T-helper 17 cell (primary cell): ENCODE measurements at regions not wholly inside any gene's neighbourhood (a gene's known extent, or its start where the extent isn't known, plus 50 kb on each side); places are given as distances from the start of the nearest gene placed in this dataset.

Source experiments
- ATAC-seq: fragments of 150-1000 bp; cut with Tn5 transposase; 2 replicates; pipeline ENCODE4 v1.10.0; 2021; ENCODE audit warnings: mild to moderate bottlenecking, moderate library complexity
- DNase-seq, 3 donors: peaks; one replicate each; pipeline versions ENCODE4 v3.0.0 to v3.0.0-alpha.2; 2020 to 2021
- H3K9me3 ChIP-seq: one replicate; pipeline ENCODE4 v1.7.0; 2013; ENCODE audit warnings: low read length, mild to moderate bottlenecking; ENCODE audit not compliant: control insufficient read depth, poor library complexity, severe bottlenecking
- H3K27ac Mint-ChIP-seq: one replicate; pipeline ENCODE4 v1.8.0; 2022; ENCODE audit warnings: mild to moderate bottlenecking, moderate library complexity, mixed read lengths
- H3K27me3 Mint-ChIP-seq: one replicate; pipeline ENCODE4 v1.8.0; 2022; ENCODE audit warnings: mixed read lengths
- H3K36me3 Mint-ChIP-seq: one replicate; pipeline ENCODE4 v1.8.0; 2022; ENCODE audit warnings: low read depth, mixed read lengths
- H3K4me1 Mint-ChIP-seq: one replicate; pipeline ENCODE4 v1.8.0; 2022; ENCODE audit warnings: mild to moderate bottlenecking, mixed read lengths
- H3K4me3 Mint-ChIP-seq: one replicate; pipeline ENCODE4 v1.8.0; 2022; ENCODE audit warnings: mild to moderate bottlenecking, moderate library complexity, mixed read lengths

- DNase-seq (no peak), ATAC-seq (no peak)
- H3K4me1 Mint-ChIP-seq = no peaks in the 10 kb centered on the region
- no peaks in the 10 kb centered on the region for H3K9me3 ChIP-seq
- no peak overlapping the region for H3K27ac Mint-ChIP-seq
- H3K36me3 Mint-ChIP-seq = no peaks in the 10 kb centered on the region
- H3K4me3 Mint-ChIP-seq = no peak overlapping the region
- no peaks in the 10 kb centered on the region for H3K27me3 Mint-ChIP-seq
These were observed 355.7 kb upstream of the CDH8 start for GRCh38 chr16:62391940-62392339.

DNA sequence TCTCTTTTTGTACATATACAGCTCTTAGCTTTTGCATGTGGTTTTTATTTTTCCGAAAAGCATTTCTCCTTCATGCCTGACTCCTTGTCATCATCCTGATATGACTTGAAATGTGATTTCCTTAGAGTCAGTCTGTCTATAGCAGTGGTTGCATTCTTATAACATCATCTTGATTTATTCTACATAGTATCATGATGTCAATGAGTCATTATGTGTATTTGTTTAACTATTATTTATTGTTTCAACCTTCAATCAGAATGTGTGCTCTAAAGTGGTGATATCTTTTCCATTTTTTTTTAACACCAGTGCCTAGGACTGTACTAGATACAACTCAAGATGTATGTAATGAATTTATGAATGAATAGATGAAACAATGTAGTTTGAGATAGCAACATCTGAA is 354.9 kb upstream of the CDH8 start:
- DNase-seq (no peak), ATAC-seq (no peak)
- Mint-ChIP-seq H3K36me3 (no peaks in the 10 kb centered on the region), H3K4me1 (no peaks in the 10 kb centered on the region), H3K27me3 (no peaks in the 10 kb centered on the region), H3K4me3 (no peak overlapping the region), H3K27ac (no peak overlapping the region)
- no peaks in the 10 kb centered on the region for H3K9me3 ChIP-seq

- Mint-ChIP-seq H3K4me3 (no peak overlapping the region), H3K27ac (no peak overlapping the region), H3K4me1 (no peaks in the 10 kb centered on the region), H3K27me3 (no peaks in the 10 kb centered on the region), H3K36me3 (no peaks in the 10 kb centered on the region)
- ATAC-seq (no peak), DNase-seq (no peak)
- no peaks in the 10 kb centered on the region for H3K9me3 ChIP-seq
These were observed 354.0 kb upstream of the CDH8 start for GRCh38 chr16:62390214-62390613.

DNA sequence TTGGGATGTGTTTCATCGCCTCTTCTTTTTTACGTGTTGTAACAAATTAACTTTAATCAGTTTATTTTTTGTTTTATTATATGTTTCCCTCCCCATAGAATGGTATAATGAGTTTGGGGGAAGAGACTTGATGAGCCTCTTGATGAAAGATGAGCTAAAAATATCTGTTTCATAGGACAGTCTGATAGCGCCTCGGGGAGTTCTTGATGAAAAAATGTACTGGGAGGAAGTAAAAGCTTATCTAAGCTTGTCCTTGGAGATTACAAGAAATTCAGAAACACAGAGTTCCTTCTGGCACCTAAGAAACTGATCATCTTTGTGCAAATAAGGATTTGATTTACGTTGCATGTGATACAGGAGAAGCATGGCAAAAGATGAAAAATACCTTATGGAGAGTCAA is 350.2 kb upstream of the CDH8 start:
- H3K9me3 ChIP-seq = no peaks in the 10 kb centered on the region
- Mint-ChIP-seq H3K4me1 (no peaks in the 10 kb centered on the region), H3K27ac (no peak overlapping the region), H3K36me3 (no peaks in the 10 kb centered on the region), H3K27me3 (no peaks in the 10 kb centered on the region), H3K4me3 (no peak overlapping the region)
- no peak for DNase-seq
- ATAC-seq = no peak

DNA sequence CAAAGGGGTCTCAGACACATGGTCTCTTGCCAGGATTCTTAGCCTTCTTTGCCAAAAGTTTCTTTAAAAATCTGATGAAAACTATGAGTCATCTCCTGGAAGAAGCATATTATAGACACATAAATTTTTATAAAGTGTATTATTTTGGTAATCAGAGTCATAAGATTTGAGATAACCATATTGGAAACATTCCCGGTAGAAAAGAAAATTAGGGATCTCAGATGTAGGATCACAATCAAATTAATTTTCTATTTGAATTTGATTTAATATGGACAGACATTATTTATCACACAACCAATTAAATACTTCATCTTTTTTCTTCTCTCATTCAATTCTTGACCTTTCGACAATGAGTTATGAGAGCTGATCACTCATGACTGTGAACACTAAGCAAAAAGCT is 347.7 kb upstream of the CDH8 start:
- no peaks in the 10 kb centered on the region for H3K4me1 Mint-ChIP-seq
- no peak overlapping the region for H3K4me3 Mint-ChIP-seq
- no peaks in the 10 kb centered on the region for H3K9me3 ChIP-seq
- ATAC-seq = no peak
- H3K27me3 Mint-ChIP-seq = no peaks in the 10 kb centered on the region
- H3K27ac Mint-ChIP-seq = no peak overlapping the region
- DNase-seq = no peak
- no peaks in the 10 kb centered on the region for H3K36me3 Mint-ChIP-seq

DNA sequence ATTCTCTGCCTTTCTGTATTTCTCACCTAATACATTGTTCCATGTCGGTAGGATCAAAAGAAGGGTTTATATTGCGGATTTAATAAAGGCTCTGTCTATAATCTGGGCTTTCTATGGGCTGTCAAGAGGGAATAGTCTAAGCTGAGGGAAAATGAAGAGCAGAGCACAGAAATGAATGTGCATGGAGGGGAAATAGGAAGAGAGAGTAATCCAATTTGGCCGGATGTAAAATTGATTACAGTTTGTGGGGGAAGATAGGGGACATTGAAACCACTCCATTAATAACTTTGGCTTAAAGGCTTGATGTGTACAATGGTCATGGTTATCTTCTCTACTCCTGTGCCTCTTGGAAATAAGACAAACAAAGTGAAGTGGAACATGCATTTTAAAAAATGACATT is 334.2 kb upstream of the CDH8 start:
- ATAC-seq (no peak), DNase-seq (no peak)
- Mint-ChIP-seq H3K4me3 (no peak overlapping the region), H3K27me3 (no peaks in the 10 kb centered on the region), H3K4me1 (no peaks in the 10 kb centered on the region), H3K36me3 (no peaks in the 10 kb centered on the region), H3K27ac (no peak overlapping the region)
- H3K9me3 ChIP-seq = no peaks in the 10 kb centered on the region

DNA sequence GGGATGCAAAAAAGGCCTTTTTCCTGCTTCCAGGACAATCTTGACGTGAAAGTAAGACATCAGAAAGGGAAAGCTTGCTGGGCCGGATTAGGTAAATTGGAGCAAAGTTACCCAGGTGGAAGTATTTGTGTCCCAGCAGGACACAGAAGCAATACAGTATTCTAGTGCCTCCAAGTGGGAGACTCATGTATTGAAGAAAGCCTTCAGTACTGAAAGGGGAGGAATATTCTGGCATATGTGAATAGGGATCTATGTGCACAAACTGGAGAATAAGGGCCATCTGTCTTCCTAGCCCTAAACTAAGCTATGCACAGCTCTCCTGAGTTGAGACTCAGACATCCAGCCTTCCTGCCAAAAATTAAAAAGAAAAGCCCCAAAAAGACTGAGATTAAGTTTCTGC is 327.3 kb upstream of the CDH8 start:
- H3K27me3 Mint-ChIP-seq = no peaks in the 10 kb centered on the region
- H3K4me1 Mint-ChIP-seq = no peaks in the 10 kb centered on the region
- no peaks in the 10 kb centered on the region for H3K9me3 ChIP-seq
- no peak overlapping the region for H3K4me3 Mint-ChIP-seq
- no peak for DNase-seq
- H3K36me3 Mint-ChIP-seq = no peaks in the 10 kb centered on the region
- no peak for ATAC-seq
- H3K27ac Mint-ChIP-seq = no peak overlapping the region

GRCh38 chr16:62353355-62353754 is 317.1 kb upstream of the CDH8 start:
- no peak for ATAC-seq
- H3K9me3 ChIP-seq = no peaks in the 10 kb centered on the region
- no peak for DNase-seq
- no peaks in the 10 kb centered on the region for H3K4me1 Mint-ChIP-seq
- H3K27ac Mint-ChIP-seq = no peak overlapping the region
- H3K36me3 Mint-ChIP-seq = no peaks in the 10 kb centered on the region
- no peaks in the 10 kb centered on the region for H3K27me3 Mint-ChIP-seq
- no peak overlapping the region for H3K4me3 Mint-ChIP-seq

GRCh38 chr16:62342216-62342615 is 306.0 kb upstream of the CDH8 start:
- no peak overlapping the region for H3K27ac Mint-ChIP-seq

GRCh38 chr16:62335356-62335755 is 299.1 kb upstream of the CDH8 start:
- no peak for ATAC-seq
- Mint-ChIP-seq H3K4me3 (no peak overlapping the region), H3K27me3 (no peaks in the 10 kb centered on the region), H3K27ac (no peak overlapping the region), H3K36me3 (no peaks in the 10 kb centered on the region), H3K4me1 (no peaks in the 10 kb centered on the region)
- no peak for DNase-seq
- H3K9me3 ChIP-seq = no peaks in the 10 kb centered on the region

More at GRCh38 chr16:62342216-62342615, 306.0 kb upstream of the CDH8 start:
- no peaks in the 10 kb centered on the region for H3K27me3 Mint-ChIP-seq
- H3K9me3 ChIP-seq = no peaks in the 10 kb centered on the region
- H3K4me1 Mint-ChIP-seq = no peaks in the 10 kb centered on the region
- ATAC-seq (no peak), DNase-seq (no peak)
- no peaks in the 10 kb centered on the region for H3K36me3 Mint-ChIP-seq
- no peak overlapping the region for H3K4me3 Mint-ChIP-seq

DNA sequence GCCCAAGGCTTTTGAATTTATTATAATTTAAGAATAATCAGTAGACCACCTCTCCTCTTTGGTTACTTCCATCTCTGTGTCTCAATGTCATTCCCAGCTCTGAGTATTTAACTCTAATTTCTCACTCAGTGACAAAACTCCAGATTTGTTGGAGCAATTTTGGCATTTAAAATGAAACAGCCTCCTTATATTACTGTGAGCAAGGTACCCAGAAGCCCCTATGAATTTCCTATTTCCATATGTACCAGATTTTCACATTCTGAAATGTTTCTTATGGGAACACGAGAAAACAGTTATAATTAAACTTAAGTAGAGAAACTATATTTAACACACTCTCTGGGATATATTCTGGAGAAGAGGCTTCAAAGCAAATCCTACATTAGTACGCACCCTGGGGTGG is 285.4 kb upstream of the CDH8 start:
- no peaks in the 10 kb centered on the region for H3K36me3 Mint-ChIP-seq
- DNase-seq = no peak
- no peaks in the 10 kb centered on the region for H3K4me1 Mint-ChIP-seq
- no peak for ATAC-seq
- H3K27me3 Mint-ChIP-seq = no peaks in the 10 kb centered on the region
- H3K9me3 ChIP-seq = no peaks in the 10 kb centered on the region
- no peak overlapping the region for H3K4me3 Mint-ChIP-seq
- no peak overlapping the region for H3K27ac Mint-ChIP-seq

- Mint-ChIP-seq H3K4me1 (no peaks in the 10 kb centered on the region), H3K27ac (no peak overlapping the region), H3K4me3 (no peak overlapping the region), H3K27me3 (no peaks in the 10 kb centered on the region), H3K36me3 (no peaks in the 10 kb centered on the region)
- no peaks in the 10 kb centered on the region for H3K9me3 ChIP-seq
- ATAC-seq (no peak), DNase-seq (no peak)
These were observed 262.4 kb upstream of the CDH8 start for GRCh38 chr16:62298600-62298999.

DNA sequence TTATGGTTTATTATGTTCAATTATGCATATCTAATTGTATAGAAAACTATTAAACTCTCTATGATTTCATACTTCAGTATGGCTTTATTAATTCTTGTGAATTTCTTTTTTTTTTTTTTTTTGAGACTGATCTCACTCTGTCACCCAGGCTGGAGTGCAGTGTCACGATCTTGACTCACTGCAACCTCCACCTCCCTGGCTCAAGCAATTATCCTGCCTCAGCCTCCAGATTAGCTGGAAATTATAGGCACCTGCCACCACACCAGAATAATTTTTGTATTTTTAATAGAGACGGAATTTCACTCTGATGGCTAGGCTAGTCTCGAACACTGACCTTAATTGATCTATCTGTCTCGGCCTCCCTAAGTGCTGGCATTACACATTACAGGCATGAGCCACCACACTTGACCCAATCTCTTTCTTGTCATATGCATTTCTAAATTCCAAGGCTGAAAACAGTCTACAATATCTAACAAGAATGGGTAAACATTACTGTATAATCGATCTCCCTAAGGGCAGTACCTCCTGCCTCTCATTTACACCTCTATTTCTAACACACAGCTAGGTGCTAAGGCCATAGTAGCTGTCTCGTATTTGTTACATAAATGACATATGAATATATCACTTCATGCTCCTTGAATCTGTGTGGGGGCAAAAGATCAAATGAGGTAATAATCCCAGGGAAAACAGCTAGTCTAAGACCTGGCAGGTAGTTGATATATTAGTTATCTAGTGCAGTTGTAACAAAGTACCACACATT is 258.2 kb upstream of the CDH8 start:
- Mint-ChIP-seq H3K27me3 (no peaks in the 10 kb centered on the region), H3K27ac (no peak overlapping the region)

DNA sequence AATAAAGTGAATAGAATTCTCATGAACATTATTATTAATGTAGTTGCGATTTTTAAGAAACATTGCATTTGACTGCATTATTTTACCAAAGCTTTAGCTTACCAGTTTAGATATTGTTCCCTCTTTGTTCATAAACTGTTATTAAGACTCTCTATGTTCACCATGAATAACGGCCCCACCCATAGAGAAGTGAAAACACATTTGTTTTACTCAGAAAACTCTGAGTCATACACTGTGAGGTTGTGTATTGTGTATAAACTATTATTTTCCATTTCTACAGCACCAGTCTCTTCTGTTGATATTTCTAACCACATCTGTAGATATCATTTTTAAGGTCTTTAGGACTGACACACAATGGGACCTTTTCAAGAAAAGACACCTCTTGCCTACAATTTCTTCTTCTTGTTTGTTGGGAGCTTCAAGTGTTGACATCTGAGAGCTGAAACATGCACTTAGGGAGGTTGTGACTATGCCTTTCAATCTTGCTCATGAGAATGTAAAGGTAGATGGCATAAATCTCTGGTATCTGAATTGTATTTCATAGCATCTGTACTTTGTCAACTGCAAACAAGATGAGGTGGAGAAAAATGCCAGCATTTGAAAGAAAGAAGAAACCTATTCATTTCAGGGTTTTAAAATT is 252.9 kb upstream of the CDH8 start:
- ATAC-seq = no peak
- Mint-ChIP-seq H3K4me1 (no peaks in the 10 kb centered on the region), H3K27me3 (no peaks in the 10 kb centered on the region), H3K36me3 (no peaks in the 10 kb centered on the region), H3K27ac (no peak overlapping the region), H3K4me3 (no peak overlapping the region)
- no peaks in the 10 kb centered on the region for H3K9me3 ChIP-seq
- no peak for DNase-seq

More for the DNA sequence above, 258.2 kb upstream of the CDH8 start:
- DNase-seq (no peak), ATAC-seq (no peak)
- H3K4me3 Mint-ChIP-seq = no peak overlapping the region
- no peaks in the 10 kb centered on the region for H3K9me3 ChIP-seq
- no peaks in the 10 kb centered on the region for H3K4me1 Mint-ChIP-seq
- H3K36me3 Mint-ChIP-seq = no peaks in the 10 kb centered on the region
